Thyroid gland (tissue), 4 donors: ENCODE measurements at regions not wholly inside any gene's neighbourhood (a gene's known extent, or its start where the extent isn't known, plus 50 kb on each side); places are given as distances from the start of the nearest gene placed in this dataset.

Experiments used
- DNase-seq, 2 donors: peaks; one replicate each; pipeline ENCODE4 v3.0.0-alpha.2; 2019
- H3K27ac ChIP-seq, 3 donors: fragments of 200-600 bp; sonication (generic); 1 replicate in 2 of 3; 2 replicates in 1 of 3; pipeline ENCODE4 v1.5.1; 2016 to 2019; ENCODE audit warnings: mild to moderate bottlenecking in 1 of 3, moderate library complexity in 1 of 3
- H3K27me3 ChIP-seq: fragments of 200-600 bp; sonication (generic); one replicate; pipeline ENCODE4 v1.5.1; 2019
- H3K36me3 ChIP-seq, 2 donors: fragments of 200-600 bp; sonication (generic); one replicate each; pipeline ENCODE4 v1.5.1; 2016 to 2019
- H3K4me1 ChIP-seq, 2 donors: fragments of 200-600 bp; sonication (generic); one replicate each; pipeline ENCODE4 v1.5.1; 2017 to 2019
- H3K4me3 ChIP-seq, 3 donors: fragments of 200-600 bp; sonication (generic); replicated peaks in 1 of 3; 1 replicate in 2 of 3; 2 replicates in 1 of 3; pipeline ENCODE4 v1.5.1; 2016; ENCODE audit warnings: mild to moderate bottlenecking in 1 of 3
- H3K9me3 ChIP-seq: fragments of 200-600 bp; sonication (generic); one replicate; pipeline ENCODE4 v1.5.1; 2017
- CTCF ChIP-seq, 6 experiments: fragments of 200-600 bp in 3 of 6; fragments of 450-650 bp in 3 of 6; sonication (generic) in 3 of 6; IDR thresholded peaks; one replicate each; pipeline ENCODE4 v1.5.1; 2016 to 2019; ENCODE audit warnings: antibody characterized with exemption in 6 of 6, mild to moderate bottlenecking in 2 of 6, inconsistent platforms in 1 of 6, moderate library complexity in 1 of 6
- POLR2A ChIP-seq, 2 donors: fragments of 450-650 bp; IDR thresholded peaks; one replicate each; pipeline ENCODE4 v1.6.1; 2017; ENCODE audit warnings: antibody characterized with exemption in 2 of 2, mild to moderate bottlenecking in 2 of 2, moderate library complexity in 1 of 2
- WGBS, 2 donors: methylation state at CpG; one replicate each; pipeline ENCODE4 v1.1.5; 2017; 5-methylcytosine and 5-hydroxymethylcytosine counted together
- intact Hi-C: fragments of 100-400 bp; cut with DNase I; formaldehyde crosslinking; loops from one replicate; pipeline ENCODE4 v1.15.1; 2023

DNA sequence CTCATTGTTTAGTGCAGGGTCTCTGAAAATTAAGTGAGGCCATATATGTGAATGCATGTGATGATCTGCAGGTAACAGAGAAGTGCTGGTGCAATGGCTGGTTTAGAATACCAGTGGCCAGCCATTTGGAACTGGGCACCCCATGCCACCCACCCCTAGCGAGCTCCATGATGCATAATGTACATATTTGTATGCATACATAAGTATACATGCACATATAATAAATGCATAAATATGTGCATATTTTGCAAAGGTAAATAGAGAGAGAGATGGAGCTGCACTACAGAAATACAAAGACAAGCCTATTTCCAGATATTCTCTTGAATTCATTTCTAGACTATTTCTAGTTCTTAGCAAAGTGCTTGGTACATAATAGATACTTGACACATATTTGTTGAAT lies 68.5 kb upstream of the IGSF21 start:
- intact Hi-C loops, result no loop called here
- DNase-seq, result no peak
- Histone ChIP-seq H3K4me3 (no peak overlapping the region), H3K9me3 (no peaks in the 10 kb centered on the region), H3K4me1 (no peaks in the 10 kb centered on the region), H3K36me3 (no peaks in the 10 kb centered on the region), H3K27me3 (no peaks in the 10 kb centered on the region), H3K27ac (no peak overlapping the region)
- no peak for TF ChIP-seq CTCF (IDR thresholded peaks at IDR 0.05)
- no peak for TF ChIP-seq POLR2A (IDR thresholded peaks at IDR 0.05)
- 56 to 77% methylated on average over 1 of the region's 1 CpG for WGBS, 2 donors

GRCh38 chr1:18041102-18041501 lies 66.5 kb upstream of the IGSF21 start:
- peak in 1 of 2 donors; percentile 5 for DNase-seq
- Histone ChIP-seq H3K27me3 (no peaks in the 10 kb centered on the region), H3K9me3 (no peaks in the 10 kb centered on the region), H3K4me3 (no peak overlapping the region), H3K36me3 (no peaks in the 10 kb centered on the region), H3K27ac (no peak overlapping the region), H3K4me1 (no peaks in the 10 kb centered on the region)
- 56 to 72% methylated on average over 6 of the region's 6 CpGs for WGBS, 2 donors
- TF ChIP-seq CTCF (IDR thresholded peaks at IDR 0.05) (no peak), POLR2A (IDR thresholded peaks at IDR 0.05) (no peak)
- intact Hi-C loops, result no loop called here

GRCh38 chr1:18041685-18042355 lies 65.8 kb upstream of the IGSF21 start:
- intact Hi-C loops, result no loop called here
- Histone ChIP-seq H3K27ac (no peak overlapping the region), H3K27me3 (no peaks in the 10 kb centered on the region), H3K4me1 (no peaks in the 10 kb centered on the region), H3K36me3 (no peaks in the 10 kb centered on the region), H3K4me3 (no peak overlapping the region), H3K9me3 (no peaks in the 10 kb centered on the region)
- 56 to 66% methylated on average over 11 of the region's 11 CpGs for WGBS, 2 donors
- DNase-seq, result no peak
- TF ChIP-seq POLR2A (IDR thresholded peaks at IDR 0.05), result no peak
- peak in 1 of 6 experiments; percentile 9 for TF ChIP-seq CTCF (IDR thresholded peaks at IDR 0.05)

DNA sequence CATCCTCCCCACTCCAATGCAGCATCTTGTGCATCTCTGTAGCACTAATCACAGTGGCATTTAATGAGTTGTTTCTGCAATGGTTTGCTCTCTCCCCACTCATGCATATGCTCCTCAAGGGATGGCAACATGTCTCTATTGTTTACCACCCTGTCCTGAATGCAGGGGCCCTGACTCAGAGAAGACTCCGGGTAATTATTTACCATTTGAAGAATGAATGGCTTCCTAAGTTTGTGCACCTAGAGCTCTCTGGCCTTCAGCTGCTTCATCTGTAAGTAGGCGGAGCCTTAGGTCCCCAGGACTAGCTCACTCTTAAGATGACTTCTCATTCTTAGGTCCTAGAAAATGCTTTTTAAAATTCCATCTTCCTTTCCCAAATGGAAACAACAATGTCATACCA lies 63.7 kb upstream of the IGSF21 start:
- Histone ChIP-seq H3K27me3 (no peaks in the 10 kb centered on the region), H3K9me3 (no peaks in the 10 kb centered on the region), H3K36me3 (no peaks in the 10 kb centered on the region), H3K4me1 (no peaks in the 10 kb centered on the region), H3K4me3 (no peak overlapping the region), H3K27ac (no peak overlapping the region)
- intact Hi-C loops, result no loop called here
- DNase-seq, result no peak
- 68 to 76% methylated on average over 2 of the region's 2 CpGs for WGBS, 2 donors
- TF ChIP-seq CTCF (IDR thresholded peaks at IDR 0.05), result no peak
- no peak for TF ChIP-seq POLR2A (IDR thresholded peaks at IDR 0.05)

- no peaks in the 10 kb centered on the region for H3K9me3 ChIP-seq
- intact Hi-C loops, result no loop called here
- H3K27ac ChIP-seq, result no peak overlapping the region
- no peaks in the 10 kb centered on the region for H3K27me3 ChIP-seq
- no peak overlapping the region for H3K4me3 ChIP-seq
- WGBS, 2 donors, result 42 to 60% methylated on average over 5 of the region's 5 CpGs
- TF ChIP-seq CTCF (IDR thresholded peaks at IDR 0.05), result no peak
- TF ChIP-seq POLR2A (IDR thresholded peaks at IDR 0.05), result no peak
- no peaks in the 10 kb centered on the region for H3K4me1 ChIP-seq
- no peak for DNase-seq
- H3K36me3 ChIP-seq, result no peaks in the 10 kb centered on the region
Observed at GRCh38 chr1:18045203-18045602, 62.4 kb upstream of the IGSF21 start.
